PC-3 (cell line): ENCODE measurements at regions not wholly inside any gene's neighbourhood (a gene's known extent, or its start where the extent isn't known, plus 50 kb on each side); places are given as distances from the start of the nearest gene placed in this dataset.
"Not testable (repeated sequence)": the region's sequence is repeated elsewhere in the genome, so short reads cannot be mapped to it uniquely, and the experiment has no call there.

ENCODE experiments used
- CTCF ChIP-seq: fragments of 300-600 bp; sonication (generic); conservative IDR thresholded peaks from 2 replicates; pipeline ENCODE4 v1.5.1; 2017; ENCODE audit warnings: antibody characterized with exemption, low read depth, mild to moderate bottlenecking, low read length
- EZH2 ChIP-seq: fragments of 300-600 bp; sonication (generic); IDR thresholded peaks from one replicate; pipeline ENCODE4 v1.6.1; 2017; ENCODE audit warnings: antibody characterized with exemption, mild to moderate bottlenecking, low read length; ENCODE audit not compliant: unreplicated experiment

GRCh38 chr16:18190179-18190578 is 146.4 kb downstream of the NPIPA8 start:
- not testable (repeated sequence) for TF ChIP-seq CTCF, EZH2
